K562 (cell line): ENCODE measurements at regions not wholly inside any gene's neighbourhood (a gene's known extent, or its start where the extent isn't known, plus 50 kb on each side); places are given as distances from the start of the nearest gene placed in this dataset.

Experiments used
- ATAC-seq: fragments of 200-7000 bp; cut with Tn5 transposase; 3 replicates; pipeline ENCODE4 v1.9.1; 2020; ENCODE audit warnings: moderate library complexity
- BruUV-seq: library from RNA; stranded (reverse); fragments of 400-500 nt; replicated peaks from 2 replicates; lab custom pipeline; 2021; lab: Mats Ljungman, UMichigan
- CTCF ChIA-PET: fragments of 300-600 bp; formaldehyde crosslinking; extraction: SDS; loops from one replicate; lab custom pipeline; 2021; ENCODE audit warnings: low intra/inter-chr PET ratio; lab: Yijun Ruan, JAX
- POLR2A ChIA-PET: fragments of 300-600, 350-650 bp; sonication (Branson Sonifier 250); formaldehyde crosslinking; extraction: SDS; loops from one replicate; lab custom pipeline; 2021; ENCODE audit warnings: antibody characterized with exemption, inconsistent platforms; lab: Yijun Ruan, JAX
- DNase-seq, 4 experiments: peaks; one replicate each; pipeline versions ENCODE4 v3.0.0 to v3.0.0-alpha.2; 2011 to 2018; ENCODE audit warnings: low spot score in 3 of 4, mixed read lengths in 3 of 4; ENCODE audit errors: extremely low read depth in 1 of 4
- FAIRE-seq: peaks from 2 replicates; lab custom pipeline; 2011; peaks lifted over from hg19 to GRCh38; lab: Jason Lieb, UNC
- H2AFZ ChIP-seq: 2 replicates; pipeline ENCODE4 v1.6.0; 2011; ENCODE audit warnings: low read depth, low read length, control low read depth, inconsistent platforms
- H3K27ac ChIP-seq: fragments of 200-600 bp; 3 replicates; pipeline ENCODE4 v1.8.0; 2011; ENCODE audit warnings: low read depth, mild to moderate bottlenecking, control low read depth, inconsistent platforms, low read length, moderate library complexity, mixed read lengths; ENCODE audit errors: extremely low read depth
- H3K27me3 ChIP-seq, 2 experiments: fragments of 300-600 bp in 1 of 2; 2 replicates in 1 of 2; 3 replicates in 1 of 2; pipeline versions ENCODE4 v1.6.0 to v1.8.0; 2011; ENCODE audit warnings: inconsistent platforms in 2 of 2, low read length in 2 of 2, mild to moderate bottlenecking in 1 of 2, mixed read lengths in 1 of 2, moderate library complexity in 1 of 2; ENCODE audit not compliant: control insufficient read depth in 2 of 2, insufficient read depth in 2 of 2
- H3K36me3 ChIP-seq: fragments of 300-600 bp; 3 replicates; pipeline ENCODE4 v1.8.0; 2011; ENCODE audit warnings: mild to moderate bottlenecking, low read length, inconsistent platforms; ENCODE audit not compliant: control insufficient read depth, insufficient read depth
- H3K4me1 ChIP-seq, 2 experiments: fragments of 200-600 bp in 1 of 2; replicated peaks in 1 of 2; 2 replicates in 1 of 2; 3 replicates in 1 of 2; pipeline versions ENCODE4 v1.5.1 to v1.8.0; 2011; ENCODE audit warnings: inconsistent platforms in 2 of 2, low read length in 2 of 2, mild to moderate bottlenecking in 1 of 2, mixed read lengths in 1 of 2, moderate library complexity in 1 of 2; ENCODE audit not compliant: control insufficient read depth in 2 of 2, insufficient read depth in 2 of 2
- H3K4me2 ChIP-seq: 2 replicates; pipeline ENCODE4 v1.6.1; 2011; ENCODE audit warnings: low read length, control low read depth, inconsistent platforms, mixed read lengths; ENCODE audit not compliant: insufficient read depth
- H3K4me3 ChIP-seq: fragments of 200-600 bp; sonication (generic), shearing (Covaris generic); 2 replicates; pipeline ENCODE4 v1.5.1; 2016; ENCODE audit warnings: control low read depth, inconsistent platforms
- H3K79me2 ChIP-seq: fragments of 200-600 bp; 3 replicates; pipeline ENCODE4 v1.8.0; 2011; ENCODE audit warnings: low read length, inconsistent platforms; ENCODE audit not compliant: control insufficient read depth, insufficient read depth
- H3K9ac ChIP-seq, 2 experiments: 2 replicates each; pipeline versions ENCODE4 v1.6.0 to v1.6.1; 2011; ENCODE audit warnings: low read depth in 2 of 2, low read length in 2 of 2, control low read depth in 1 of 2, inconsistent platforms in 1 of 2, mild to moderate bottlenecking in 1 of 2, mixed read lengths in 1 of 2; ENCODE audit not compliant: insufficient read depth in 1 of 2
- H3K9me1 ChIP-seq: one replicate; pipeline ENCODE4 v1.6.0; 2011; ENCODE audit warnings: inconsistent platforms, mild to moderate bottlenecking, low read length, moderate library complexity; ENCODE audit not compliant: control insufficient read depth, insufficient read depth
- H3K9me3 ChIP-seq: replicated peaks from 2 replicates; pipeline ENCODE4 v1.5.1; 2011; ENCODE audit warnings: low read depth, low read length, inconsistent platforms; ENCODE audit not compliant: control insufficient read depth, insufficient read depth
- H4K20me1 ChIP-seq: replicated peaks from 2 replicates; pipeline ENCODE4 v1.6.1; 2011; ENCODE audit warnings: low read length, inconsistent platforms, mixed read lengths; ENCODE audit not compliant: control insufficient read depth, insufficient read depth
- CREB3L1 ChIP-seq: fragments of 450-650 bp; IDR thresholded peaks from 2 replicates; pipeline ENCODE4 v1.6.1; 2014; ENCODE audit warnings: low read depth, mild to moderate bottlenecking, moderate library complexity, borderline replicate concordance
- DACH1 ChIP-seq: fragments of 450-650 bp; IDR thresholded peaks from 2 replicates; pipeline ENCODE4 v1.6.1; 2018; ENCODE audit not compliant: partially characterized antibody
- ELF4 ChIP-seq: fragments of 450-650 bp; formaldehyde crosslinking; IDR thresholded peaks from 2 replicates; pipeline ENCODE4 v1.4.0; 2022; ENCODE audit warnings: missing genetic modification characterization
- HNRNPLL ChIP-seq: fragments of 200-400 bp; formaldehyde crosslinking; IDR thresholded peaks from 2 replicates; pipeline ENCODE4 v1.6.1; 2017; ENCODE audit warnings: low read length, low read depth, mild to moderate bottlenecking; ENCODE audit not compliant: poor library complexity, severe bottlenecking
- ILK ChIP-seq: fragments of 450-650 bp; IDR thresholded peaks from 2 replicates; pipeline ENCODE4 v1.6.1; 2016; ENCODE audit warnings: missing genetic modification characterization, low read depth, mild to moderate bottlenecking, missing compliant biosample characterization, moderate library complexity, borderline replicate concordance
- SRSF7 ChIP-seq: fragments of 200-400 bp; formaldehyde crosslinking; optimal IDR thresholded peaks from 2 replicates; pipeline ENCODE3; 2017; ENCODE audit warnings: mild to moderate bottlenecking, low read depth, low read length
- THRB ChIP-seq: fragments of 450-650 bp; formaldehyde crosslinking; conservative IDR thresholded peaks from 2 replicates; pipeline ENCODE4 v1.4.0; 2022; ENCODE audit warnings: mild to moderate bottlenecking, missing genetic modification characterization
- TRIM25 ChIP-seq: fragments of 450-650 bp; IDR thresholded peaks from 2 replicates; pipeline ENCODE4 v1.7.0; 2016; ENCODE audit warnings: borderline replicate concordance
- ZBTB43 ChIP-seq: sonication (generic); formaldehyde crosslinking; IDR thresholded peaks from 2 replicates; pipeline ENCODE4 v1.8.0; 2023; ENCODE audit warnings: mild to moderate bottlenecking, missing genetic modification reagents
- ZC3H8 ChIP-seq: fragments of 450-650 bp; IDR thresholded peaks from 2 replicates; pipeline ENCODE4 v1.6.1; 2017
- ZFX ChIP-seq: sonication (generic); formaldehyde crosslinking; IDR thresholded peaks from 2 replicates; pipeline ENCODE4 v1.8.0; 2022; ENCODE audit warnings: mild to moderate bottlenecking, missing genetic modification reagents, moderate library complexity
- ZNF444 ChIP-seq: fragments of 250-450 bp; sonication (Bioruptor Pico); IDR thresholded peaks from 2 replicates; pipeline ENCODE4 v1.4.0; 2020; ENCODE audit warnings: mild to moderate bottlenecking, moderate library complexity
- WGBS: fragments of 100-300 bp; shearing (Covaris generic); methylation state at CpG from one replicate; pipeline ENCODE4 v1.1.6; 2016; ENCODE audit warnings: low coverage, mixed read lengths; ENCODE audit not compliant: insufficient coverage; ENCODE audit errors: missing lambda C conversion rate; 5-methylcytosine and 5-hydroxymethylcytosine counted together
- in situ Hi-C: fragments of 300-500 bp; cut with MboI; formaldehyde crosslinking; loops from 4 replicates; pipeline ENCODE4 v1.15.0; 2018; ENCODE audit warnings: inconsistent platforms, mixed read lengths
- intact Hi-C: fragments of 100-400 bp; cut with micrococcal nuclease; formaldehyde crosslinking; loops from 2 replicates; pipeline ENCODE4 v1.14.2; 2022

GRCh38 chr7:68488341-68489060, 1109.8 kb upstream of the AUTS2 start:
- ATAC-seq (no peak), DNase-seq (no peak)
- no peak overlapping the region for H3K4me2 ChIP-seq
- H3K9me3 ChIP-seq: no peaks in the 10 kb centered on the region
- TF ChIP-seq DACH1 (no peak), ZFX (CRISPR knock-in tag) (no peak), ELF4 (CRISPR knock-in tag) (no peak), CREB3L1 (no peak), TRIM25 (no peak), SRSF7 (no peak), HNRNPLL (no peak), ZC3H8 (no peak), THRB (CRISPR knock-in tag) (no peak), ZBTB43 (CRISPR knock-in tag) (no peak), ZNF444 (no peak), ILK (tag) (no peak)
- TF ChIP-seq, all 486 proteins: peak for 0
- FAIRE-seq: no peak
- Histone ChIP-seq H3K9me1 (no peaks in the 10 kb centered on the region), H3K4me3 (no peak overlapping the region), H3K27me3 (no peaks in the 10 kb centered on the region), H4K20me1 (no peaks in the 10 kb centered on the region), H3K4me1 (no peaks in the 10 kb centered on the region), H3K27ac (no peak overlapping the region), H3K79me2 (no peaks in the 10 kb centered on the region), H3K36me3 (no peaks in the 10 kb centered on the region), H2AFZ (no peak overlapping the region), H3K9ac (no peak overlapping the region)
- in situ Hi-C loops: no loop called here
- WGBS: 0% methylated on average over 7 of the region's 8 CpGs
- CTCF ChIA-PET: no interaction called here
- intact Hi-C loops: no loop called here
- BruUV-seq: no TSS peak
- POLR2A ChIA-PET: no interaction called here
